T-helper 2 cell treated with Interferon-gamma antibody and Interleukin-4, amounts not matched to agents 100 ng/mL and 5 ng/mL, for 36 hours (primary cell): ENCODE measurements at regions not wholly inside any gene's neighbourhood (a gene's known extent, or its start where the extent isn't known, plus 50 kb on each side); places are given as distances from the start of the nearest gene placed in this dataset.
"Not testable (repeated sequence)": the region's sequence is repeated elsewhere in the genome, so short reads cannot be mapped to it uniquely, and the experiment has no call there.

Experiments
- intact Hi-C: fragments of 100-400 bp; cut with micrococcal nuclease; formaldehyde crosslinking; loops from one replicate; pipeline ENCODE4 v1.15.1; 2023

GRCh38 chr6:68071740-68072139 is 563.3 kb upstream of the ADGRB3 start:
- intact Hi-C loops, result no loop called here

GRCh38 chr6:68069921-68070710 is 565.0 kb upstream of the ADGRB3 start:
- intact Hi-C loops, result no loop called here

- intact Hi-C loops, result no loop called here
Observed at GRCh38 chr6:68059899-68060298, 575.2 kb upstream of the ADGRB3 start.

GRCh38 chr6:68059261-68059660 is 575.8 kb upstream of the ADGRB3 start:
- intact Hi-C loops, result no loop called here

GRCh38 chr6:68056596-68056995 is 578.5 kb upstream of the ADGRB3 start:
- intact Hi-C loops, result not testable (repeated sequence)

DNA sequence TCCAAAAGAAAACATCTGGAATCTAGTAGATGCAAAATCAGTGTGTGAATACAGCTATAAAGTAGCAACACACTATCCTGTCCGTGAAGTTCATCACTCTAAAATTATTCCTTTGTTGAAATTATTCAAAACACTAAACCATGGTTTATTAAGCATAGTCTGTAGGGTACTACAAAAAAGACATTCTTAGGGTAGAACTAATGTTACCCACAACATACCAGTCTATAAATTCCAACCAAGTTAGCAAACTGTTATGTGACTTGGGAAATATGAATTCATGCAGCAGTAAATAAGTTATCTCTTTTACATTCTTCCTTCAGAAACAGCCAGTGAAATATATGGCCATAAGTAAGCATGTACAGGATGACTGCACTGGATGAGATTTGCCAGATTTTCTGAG is 580.3 kb upstream of the ADGRB3 start:
- intact Hi-C loops, result no loop called here

- intact Hi-C loops, result no loop called here
Observed at GRCh38 chr6:68053805-68054373, 581.2 kb upstream of the ADGRB3 start.

DNA sequence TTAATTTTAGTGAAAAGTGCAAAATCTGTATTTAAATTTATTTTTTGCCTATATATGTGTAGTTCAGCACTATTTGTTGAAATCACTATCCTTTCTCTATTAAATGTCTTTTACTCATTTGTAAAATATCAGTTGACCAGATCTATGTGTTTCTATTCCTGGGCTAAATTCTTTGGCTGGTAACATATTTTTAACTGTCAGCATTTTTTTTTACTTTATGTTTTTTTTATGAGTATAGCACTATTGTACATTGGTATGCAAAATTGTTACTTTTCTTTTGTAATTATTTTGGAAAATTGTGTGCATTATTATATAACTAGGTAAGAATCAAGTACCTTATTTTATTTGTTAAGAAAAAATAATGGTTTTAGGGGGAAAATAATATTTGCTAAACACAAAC is 582.8 kb upstream of the ADGRB3 start:
- intact Hi-C loops, result no loop called here

GRCh38 chr6:68049562-68049961 is 585.5 kb upstream of the ADGRB3 start:
- intact Hi-C loops, result no loop called here

DNA sequence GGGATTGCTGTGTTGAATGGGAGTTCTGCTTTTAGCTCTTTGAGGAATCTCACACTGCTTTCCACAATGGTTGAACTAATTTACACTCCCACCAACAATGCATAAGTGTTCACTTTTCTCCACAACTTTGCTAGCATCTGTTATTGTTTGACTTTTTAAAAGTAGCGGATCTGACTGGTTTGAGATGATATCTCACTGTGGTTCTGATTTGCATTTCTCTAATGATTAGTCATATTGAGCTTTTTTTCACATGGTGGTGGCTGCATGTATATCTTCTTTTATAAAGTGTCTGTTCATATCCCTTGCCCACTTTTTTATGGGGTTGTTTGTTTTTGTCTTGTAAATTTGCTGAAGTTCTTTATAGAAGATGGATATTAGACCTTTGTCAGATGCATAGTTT is 588.3 kb upstream of the ADGRB3 start:
- intact Hi-C loops, result no loop called here

DNA sequence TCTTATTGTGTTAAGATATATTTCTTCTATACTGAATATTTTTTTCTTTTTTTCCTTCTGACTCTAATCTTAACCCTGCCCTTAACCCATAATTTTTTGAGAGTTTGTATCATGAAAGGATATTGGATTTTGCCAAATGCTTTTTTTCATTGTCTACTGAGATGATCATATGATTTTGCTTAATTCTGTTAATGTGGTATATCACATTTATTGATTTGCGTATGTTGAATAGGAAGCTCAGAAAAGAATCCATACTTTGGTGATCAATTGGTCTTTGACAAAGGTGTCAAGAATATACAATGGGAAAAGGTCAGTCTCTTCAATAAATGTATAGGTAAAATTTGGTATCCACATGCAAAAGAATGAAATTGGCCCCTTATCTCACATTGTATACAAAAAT is 588.8 kb upstream of the ADGRB3 start:
- intact Hi-C loops, result no loop called here

- intact Hi-C loops, result no loop called here
Observed at GRCh38 chr6:68045193-68045592, 589.9 kb upstream of the ADGRB3 start.

- intact Hi-C loops, result no loop called here
Observed at GRCh38 chr6:68044264-68044663, 590.8 kb upstream of the ADGRB3 start.

- intact Hi-C loops, result no loop called here
Observed at GRCh38 chr6:68043122-68043398, 592.0 kb upstream of the ADGRB3 start.

DNA sequence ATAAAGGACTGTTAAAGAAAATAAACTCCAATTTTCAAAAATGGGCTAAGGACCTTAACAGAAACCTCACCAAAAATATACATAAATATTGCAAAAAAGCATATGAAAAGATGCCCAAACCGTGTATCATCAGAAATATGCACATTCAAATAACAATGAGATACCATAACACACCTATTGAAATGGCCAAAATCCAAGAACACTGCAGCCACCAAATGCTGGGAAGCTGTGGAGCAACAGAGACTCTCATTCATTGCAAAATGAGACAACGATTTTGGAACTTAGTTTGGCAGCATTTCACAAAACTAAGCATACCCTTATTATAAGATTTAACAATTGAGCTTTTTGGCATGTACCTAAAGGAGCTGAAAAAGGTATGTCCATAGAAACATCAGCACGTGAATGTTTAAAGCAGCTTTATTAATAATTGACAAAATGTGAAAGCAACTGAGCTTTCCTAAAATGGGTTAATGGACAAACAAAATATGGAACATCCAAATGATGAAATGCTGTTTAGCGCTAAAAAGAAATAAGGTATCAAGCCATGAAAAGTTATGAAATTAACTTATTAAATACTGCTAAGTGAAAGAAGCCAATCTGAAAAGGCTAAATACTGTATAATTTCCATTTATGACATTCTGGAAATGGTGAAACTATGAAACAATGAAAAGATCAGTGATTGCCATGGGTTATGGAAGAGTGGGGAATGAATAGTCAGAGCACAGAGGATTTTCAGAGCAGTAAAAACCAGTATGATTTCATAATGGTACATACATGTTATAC is 592.6 kb upstream of the ADGRB3 start:
- intact Hi-C loops, result no loop called here

GRCh38 chr6:68040780-68041179 is 594.3 kb upstream of the ADGRB3 start:
- intact Hi-C loops, result no loop called here

GRCh38 chr6:68040312-68040778 is 594.7 kb upstream of the ADGRB3 start:
- intact Hi-C loops, result no loop called here

DNA sequence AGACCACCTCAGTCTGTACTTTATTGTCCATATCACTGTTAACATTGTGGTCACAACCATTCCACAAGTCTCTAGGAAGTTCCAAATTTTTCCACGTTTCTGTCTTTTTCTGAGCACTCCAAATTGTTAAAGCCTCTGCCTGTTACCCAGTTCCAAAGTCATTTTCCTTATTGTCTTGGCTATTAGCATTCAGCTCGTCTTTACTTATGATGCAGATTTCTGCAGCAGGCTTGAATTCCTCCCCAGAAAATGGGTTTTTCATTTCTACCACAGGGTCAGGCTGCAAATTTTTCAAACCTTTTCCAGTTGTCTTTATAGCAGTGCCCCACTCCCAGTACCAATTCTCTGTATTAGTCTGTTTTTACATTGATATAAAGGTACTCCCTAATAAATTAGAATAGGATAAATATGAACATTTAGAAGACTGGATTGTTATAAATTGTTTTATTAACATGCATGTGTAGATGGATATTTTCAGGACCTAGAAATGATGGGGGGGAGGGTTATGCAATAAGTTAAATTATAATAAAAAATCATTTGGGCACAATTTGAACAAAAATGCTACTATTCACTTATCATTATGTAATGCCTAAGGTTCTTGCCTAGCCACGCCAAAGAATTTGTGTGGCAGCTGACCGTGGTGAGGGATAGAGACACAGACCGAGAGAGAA is 595.3 kb upstream of the ADGRB3 start:
- intact Hi-C loops, result no loop called here

- intact Hi-C loops, result no loop called here
Observed at GRCh38 chr6:68038815-68039408, 596.2 kb upstream of the ADGRB3 start.

DNA sequence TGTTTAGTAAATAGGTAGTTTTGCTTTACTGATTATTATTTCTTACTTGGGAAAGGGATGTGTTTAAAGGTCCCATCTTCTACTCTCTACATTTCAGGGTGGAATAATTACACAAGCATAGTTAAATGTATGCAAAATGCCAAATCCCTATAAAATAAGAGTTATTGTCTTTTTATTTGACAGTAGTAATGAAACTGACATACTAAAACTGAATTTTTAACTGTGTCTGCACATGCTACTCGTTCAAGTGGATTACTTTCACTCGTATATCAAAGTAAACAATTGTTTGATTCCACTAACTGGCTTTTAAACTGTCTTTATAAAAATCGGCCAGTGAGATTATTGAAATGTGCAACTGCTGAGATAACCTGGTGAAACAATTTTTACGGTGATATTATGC is 602.9 kb upstream of the ADGRB3 start:
- intact Hi-C loops, result no loop called here

DNA sequence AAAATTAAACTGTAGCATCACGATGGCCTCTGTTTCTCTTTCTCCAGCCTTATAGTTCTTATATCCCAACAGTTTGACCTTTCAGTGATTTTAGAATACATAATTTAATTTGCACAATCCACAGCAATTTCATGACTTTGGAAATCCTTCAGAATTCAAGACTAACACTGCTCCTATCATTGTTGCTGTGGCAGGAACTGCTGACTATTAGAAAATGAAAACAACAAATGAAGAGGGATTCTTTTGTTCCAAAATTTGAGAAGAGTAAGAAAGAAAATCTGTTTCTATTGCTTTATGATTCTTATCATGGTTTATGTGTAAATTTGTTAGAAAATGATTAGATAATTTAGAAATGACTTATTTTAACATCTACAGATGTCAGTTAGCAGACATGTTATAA is 604.0 kb upstream of the ADGRB3 start:
- intact Hi-C loops, result no loop called here

DNA sequence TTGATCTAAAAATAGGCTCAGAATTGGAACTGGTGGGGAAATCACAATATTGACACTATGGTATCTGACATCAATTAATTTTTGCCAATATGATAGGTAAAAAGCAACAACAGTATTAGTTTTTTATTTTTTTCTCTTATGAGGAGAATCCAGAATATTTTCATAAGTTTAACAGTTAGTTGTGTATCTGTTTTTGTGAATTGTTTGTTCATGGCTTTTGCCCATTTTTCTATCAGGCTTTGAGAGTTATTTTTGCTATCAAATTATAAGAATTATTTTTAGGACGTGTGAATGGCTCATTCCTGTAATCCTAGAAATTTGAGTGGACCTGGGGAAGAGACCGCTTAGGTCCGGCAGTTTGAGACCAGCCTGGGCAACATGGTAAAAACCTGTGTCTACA is 608.6 kb upstream of the ADGRB3 start:
- intact Hi-C loops, result no loop called here
